K562 (cell line): ENCODE measurements at regions not wholly inside any gene's neighbourhood (a gene's known extent, or its start where the extent isn't known, plus 50 kb on each side); places are given as distances from the start of the nearest gene placed in this dataset.

Experiments used
- ATAC-seq: fragments of 200-7000 bp; cut with Tn5 transposase; 3 replicates; pipeline ENCODE4 v1.9.1; 2020; ENCODE audit warnings: moderate library complexity
- BruUV-seq: library from RNA; stranded (reverse); fragments of 400-500 nt; replicated peaks from 2 replicates; lab custom pipeline; 2021; lab: Mats Ljungman, UMichigan
- CTCF ChIA-PET: fragments of 300-600 bp; formaldehyde crosslinking; extraction: SDS; loops from one replicate; lab custom pipeline; 2021; ENCODE audit warnings: low intra/inter-chr PET ratio; lab: Yijun Ruan, JAX
- POLR2A ChIA-PET: fragments of 300-600, 350-650 bp; sonication (Branson Sonifier 250); formaldehyde crosslinking; extraction: SDS; loops from one replicate; lab custom pipeline; 2021; ENCODE audit warnings: antibody characterized with exemption, inconsistent platforms; lab: Yijun Ruan, JAX
- DNase-seq, 4 experiments: peaks; one replicate each; pipeline versions ENCODE4 v3.0.0 to v3.0.0-alpha.2; 2011 to 2018; ENCODE audit warnings: low spot score in 3 of 4, mixed read lengths in 3 of 4; ENCODE audit errors: extremely low read depth in 1 of 4
- FAIRE-seq: peaks from 2 replicates; lab custom pipeline; 2011; peaks lifted over from hg19 to GRCh38; lab: Jason Lieb, UNC
- H2AFZ ChIP-seq: 2 replicates; pipeline ENCODE4 v1.6.0; 2011; ENCODE audit warnings: low read depth, low read length, control low read depth, inconsistent platforms
- H3K27ac ChIP-seq: fragments of 200-600 bp; 3 replicates; pipeline ENCODE4 v1.8.0; 2011; ENCODE audit warnings: low read depth, mild to moderate bottlenecking, control low read depth, inconsistent platforms, low read length, moderate library complexity, mixed read lengths; ENCODE audit errors: extremely low read depth
- H3K27me3 ChIP-seq, 2 experiments: fragments of 300-600 bp in 1 of 2; 2 replicates in 1 of 2; 3 replicates in 1 of 2; pipeline versions ENCODE4 v1.6.0 to v1.8.0; 2011; ENCODE audit warnings: inconsistent platforms in 2 of 2, low read length in 2 of 2, mild to moderate bottlenecking in 1 of 2, mixed read lengths in 1 of 2, moderate library complexity in 1 of 2; ENCODE audit not compliant: control insufficient read depth in 2 of 2, insufficient read depth in 2 of 2
- H3K36me3 ChIP-seq: fragments of 300-600 bp; 3 replicates; pipeline ENCODE4 v1.8.0; 2011; ENCODE audit warnings: mild to moderate bottlenecking, low read length, inconsistent platforms; ENCODE audit not compliant: control insufficient read depth, insufficient read depth
- H3K4me1 ChIP-seq, 2 experiments: fragments of 200-600 bp in 1 of 2; replicated peaks in 1 of 2; 2 replicates in 1 of 2; 3 replicates in 1 of 2; pipeline versions ENCODE4 v1.5.1 to v1.8.0; 2011; ENCODE audit warnings: inconsistent platforms in 2 of 2, low read length in 2 of 2, mild to moderate bottlenecking in 1 of 2, mixed read lengths in 1 of 2, moderate library complexity in 1 of 2; ENCODE audit not compliant: control insufficient read depth in 2 of 2, insufficient read depth in 2 of 2
- H3K4me2 ChIP-seq: 2 replicates; pipeline ENCODE4 v1.6.1; 2011; ENCODE audit warnings: low read length, control low read depth, inconsistent platforms, mixed read lengths; ENCODE audit not compliant: insufficient read depth
- H3K4me3 ChIP-seq: fragments of 200-600 bp; sonication (generic), shearing (Covaris generic); 2 replicates; pipeline ENCODE4 v1.5.1; 2016; ENCODE audit warnings: control low read depth, inconsistent platforms
- H3K79me2 ChIP-seq: fragments of 200-600 bp; 3 replicates; pipeline ENCODE4 v1.8.0; 2011; ENCODE audit warnings: low read length, inconsistent platforms; ENCODE audit not compliant: control insufficient read depth, insufficient read depth
- H3K9ac ChIP-seq, 2 experiments: 2 replicates each; pipeline versions ENCODE4 v1.6.0 to v1.6.1; 2011; ENCODE audit warnings: low read depth in 2 of 2, low read length in 2 of 2, control low read depth in 1 of 2, inconsistent platforms in 1 of 2, mild to moderate bottlenecking in 1 of 2, mixed read lengths in 1 of 2; ENCODE audit not compliant: insufficient read depth in 1 of 2
- H3K9me1 ChIP-seq: one replicate; pipeline ENCODE4 v1.6.0; 2011; ENCODE audit warnings: inconsistent platforms, mild to moderate bottlenecking, low read length, moderate library complexity; ENCODE audit not compliant: control insufficient read depth, insufficient read depth
- H3K9me3 ChIP-seq: replicated peaks from 2 replicates; pipeline ENCODE4 v1.5.1; 2011; ENCODE audit warnings: low read depth, low read length, inconsistent platforms; ENCODE audit not compliant: control insufficient read depth, insufficient read depth
- H4K20me1 ChIP-seq: replicated peaks from 2 replicates; pipeline ENCODE4 v1.6.1; 2011; ENCODE audit warnings: low read length, inconsistent platforms, mixed read lengths; ENCODE audit not compliant: control insufficient read depth, insufficient read depth
- E2F3 ChIP-seq: fragments of 250-450 bp; sonication (Bioruptor Pico); IDR thresholded peaks from 2 replicates; pipeline ENCODE4 v1.4.0; 2020; ENCODE audit warnings: mild to moderate bottlenecking
- FOXJ2 ChIP-seq: fragments of 200-800 bp; sonication (Bioruptor generic); IDR thresholded peaks from 2 replicates; pipeline ENCODE4 v1.6.1; 2016; ENCODE audit warnings: missing genetic modification characterization, missing compliant biosample characterization
- MTA1 ChIP-seq: fragments of 450-650 bp; IDR thresholded peaks from 2 replicates; pipeline ENCODE4 v1.6.1; 2017; ENCODE audit warnings: borderline replicate concordance
- MTA3 ChIP-seq: fragments of 450-650 bp; formaldehyde crosslinking; IDR thresholded peaks from 2 replicates; pipeline ENCODE4 v1.6.1; 2017; ENCODE audit warnings: mild to moderate bottlenecking, borderline replicate concordance
- NBN ChIP-seq: fragments of 450-650 bp; IDR thresholded peaks from 2 replicates; pipeline ENCODE4 v1.6.1; 2016; ENCODE audit warnings: low read depth, mild to moderate bottlenecking
- NFIX ChIP-seq: fragments of 250-450 bp; sonication (Bioruptor Pico); IDR thresholded peaks from 2 replicates; pipeline ENCODE4 v1.4.0; 2020; ENCODE audit warnings: low read depth, mild to moderate bottlenecking, moderate library complexity
- POLR2B ChIP-seq: fragments of 450-650 bp; IDR thresholded peaks from 2 replicates; pipeline ENCODE4 v1.6.1; 2018; ENCODE audit warnings: low read depth; ENCODE audit not compliant: partially characterized antibody
- RFX5 ChIP-seq: IDR thresholded peaks from 2 replicates; pipeline ENCODE4 v1.6.1; 2011; ENCODE audit warnings: low read depth, mild to moderate bottlenecking, improper control_type of control experiment, low read length
- SMAD3 ChIP-seq: fragments of 450-650 bp; formaldehyde crosslinking; conservative IDR thresholded peaks from 2 replicates; pipeline ENCODE4 v1.4.0; 2020; ENCODE audit warnings: mild to moderate bottlenecking
- SMC3 ChIP-seq: conservative IDR thresholded peaks from 2 replicates; pipeline ENCODE4 v1.6.1; 2011; ENCODE audit warnings: low read depth, low read length, improper control_type of control experiment; ENCODE audit not compliant: insufficient read depth
- SNRNP70 ChIP-seq: fragments of 200-400 bp; formaldehyde crosslinking; optimal IDR thresholded peaks from 2 replicates; pipeline ENCODE3; 2017; ENCODE audit warnings: low read depth, low read length
- SP1 ChIP-seq: sonication (generic); formaldehyde crosslinking; IDR thresholded peaks from 2 replicates; pipeline ENCODE4 v1.8.1; 2022; ENCODE audit warnings: mild to moderate bottlenecking, missing genetic modification reagents
- STAT5A ChIP-seq: IDR thresholded peaks from 2 replicates; pipeline ENCODE4 v1.6.1; 2012; ENCODE audit warnings: low read length, inconsistent platforms, borderline replicate concordance
- ZNF239 ChIP-seq: fragments of 250-450 bp; sonication (Bioruptor Pico); IDR thresholded peaks from 2 replicates; pipeline ENCODE4 v1.4.0; 2020; ENCODE audit warnings: mild to moderate bottlenecking
- ZNF274 ChIP-seq: IDR thresholded peaks from 2 replicates; pipeline ENCODE4 v1.6.1; 2011; ENCODE audit warnings: low read depth, mild to moderate bottlenecking, low read length, moderate library complexity, borderline replicate concordance
- WGBS: fragments of 100-300 bp; shearing (Covaris generic); methylation state at CpG from one replicate; pipeline ENCODE4 v1.1.6; 2016; ENCODE audit warnings: low coverage, mixed read lengths; ENCODE audit not compliant: insufficient coverage; ENCODE audit errors: missing lambda C conversion rate; 5-methylcytosine and 5-hydroxymethylcytosine counted together
- in situ Hi-C: fragments of 300-500 bp; cut with MboI; formaldehyde crosslinking; loops from 4 replicates; pipeline ENCODE4 v1.15.0; 2018; ENCODE audit warnings: inconsistent platforms, mixed read lengths
- intact Hi-C: fragments of 100-400 bp; cut with micrococcal nuclease; formaldehyde crosslinking; loops from 2 replicates; pipeline ENCODE4 v1.14.2; 2022
- TF ChIP-seq, protein P1 (sequence below): sonication (generic); formaldehyde crosslinking; IDR thresholded peaks from 2 replicates; pipeline ENCODE4 v1.8.1; 2022; ENCODE audit warnings: missing genetic modification reagents
- TF ChIP-seq, protein P2 (sequence below), 2 experiments: fragments of 450-650 bp in 1 of 2; sonication (generic) in 1 of 2; formaldehyde crosslinking in 1 of 2; IDR thresholded peaks in 1 of 2; conservative IDR thresholded peaks in 1 of 2; 2 replicates each; pipeline versions ENCODE4 v1.6.1 to v1.8.1; 2016 to 2023; ENCODE audit warnings: mild to moderate bottlenecking in 2 of 2, moderate library complexity in 2 of 2, inconsistent platforms in 1 of 2, missing genetic modification reagents in 1 of 2
- TF ChIP-seq, protein P3 (sequence below): fragments of 450-650 bp; IDR thresholded peaks from 2 replicates; pipeline ENCODE4 v1.6.1; 2016
- TF ChIP-seq, protein P4 (sequence below): fragments of 250-450 bp; sonication (Bioruptor Pico); IDR thresholded peaks from 2 replicates; pipeline ENCODE4 v1.5.0; 2020; ENCODE audit warnings: mild to moderate bottlenecking

DNA sequence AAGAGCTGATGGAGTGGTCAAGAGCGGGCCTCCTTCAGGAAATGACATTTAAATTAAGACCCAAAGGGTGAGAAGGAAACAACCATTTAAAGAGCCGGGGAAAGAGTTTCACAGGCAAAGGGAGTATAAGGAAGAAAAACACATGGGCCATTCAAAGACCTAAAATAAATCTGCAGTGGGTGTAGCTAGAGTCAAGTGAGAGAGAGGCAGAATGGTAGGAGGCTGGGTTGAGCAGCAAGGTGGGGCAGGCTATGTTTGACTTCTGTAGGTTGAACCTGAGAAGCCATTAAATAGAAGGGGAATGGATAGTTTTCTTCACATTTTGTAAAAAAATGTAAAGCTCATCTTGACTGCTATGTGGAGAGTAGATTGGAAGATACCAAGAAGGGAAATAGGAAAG, 183.8 kb downstream of the LACC1 start:
- DNase-seq (no peak), FAIRE-seq (no peak)
- Histone ChIP-seq H3K4me1 (no peaks in the 10 kb centered on the region), H2AFZ (no peak overlapping the region), H3K9me3 (no peaks in the 10 kb centered on the region), H3K27ac (no peak overlapping the region)
- in situ Hi-C loops = no loop called here
- TF ChIP-seq, protein P1, sequence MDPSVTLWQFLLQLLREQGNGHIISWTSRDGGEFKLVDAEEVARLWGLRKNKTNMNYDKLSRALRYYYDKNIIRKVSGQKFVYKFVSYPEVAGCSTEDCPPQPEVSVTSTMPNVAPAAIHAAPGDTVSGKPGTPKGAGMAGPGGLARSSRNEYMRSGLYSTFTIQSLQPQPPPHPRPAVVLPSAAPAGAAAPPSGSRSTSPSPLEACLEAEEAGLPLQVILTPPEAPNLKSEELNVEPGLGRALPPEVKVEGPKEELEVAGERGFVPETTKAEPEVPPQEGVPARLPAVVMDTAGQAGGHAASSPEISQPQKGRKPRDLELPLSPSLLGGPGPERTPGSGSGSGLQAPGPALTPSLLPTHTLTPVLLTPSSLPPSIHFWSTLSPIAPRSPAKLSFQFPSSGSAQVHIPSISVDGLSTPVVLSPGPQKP (CRISPR knock-in tag) = no peak
- TF ChIP-seq, protein P2, sequence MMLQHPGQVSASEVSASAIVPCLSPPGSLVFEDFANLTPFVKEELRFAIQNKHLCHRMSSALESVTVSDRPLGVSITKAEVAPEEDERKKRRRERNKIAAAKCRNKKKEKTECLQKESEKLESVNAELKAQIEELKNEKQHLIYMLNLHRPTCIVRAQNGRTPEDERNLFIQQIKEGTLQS (IDR thresholded peaks at IDR 0.05) = no peak
- TF ChIP-seq, protein P2 (CRISPR knock-in tag; conservative IDR thresholded peaks at IDR 0.05) = no peak
- TF ChIP-seq FOXJ2 (tag) (no peak), SMC3 (no peak), NBN (no peak), ZNF239 (CRISPR knock-in tag) (no peak), RFX5 (no peak), NFIX (CRISPR knock-in tag) (no peak), STAT5A (no peak), POLR2B (no peak), SMAD3 (no peak), SNRNP70 (no peak), MTA3 (no peak), SP1 (CRISPR knock-in tag) (no peak), ZNF274 (no peak), MTA1 (no peak), E2F3 (CRISPR knock-in tag) (no peak)
- TF ChIP-seq, protein P3, sequence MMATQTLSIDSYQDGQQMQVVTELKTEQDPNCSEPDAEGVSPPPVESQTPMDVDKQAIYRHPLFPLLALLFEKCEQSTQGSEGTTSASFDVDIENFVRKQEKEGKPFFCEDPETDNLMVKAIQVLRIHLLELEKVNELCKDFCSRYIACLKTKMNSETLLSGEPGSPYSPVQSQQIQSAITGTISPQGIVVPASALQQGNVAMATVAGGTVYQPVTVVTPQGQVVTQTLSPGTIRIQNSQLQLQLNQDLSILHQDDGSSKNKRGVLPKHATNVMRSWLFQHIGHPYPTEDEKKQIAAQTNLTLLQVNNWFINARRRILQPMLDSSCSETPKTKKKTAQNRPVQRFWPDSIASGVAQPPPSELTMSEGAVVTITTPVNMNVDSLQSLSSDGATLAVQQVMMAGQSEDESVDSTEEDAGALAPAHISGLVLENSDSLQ = no peak
- TF ChIP-seq, protein P4, sequence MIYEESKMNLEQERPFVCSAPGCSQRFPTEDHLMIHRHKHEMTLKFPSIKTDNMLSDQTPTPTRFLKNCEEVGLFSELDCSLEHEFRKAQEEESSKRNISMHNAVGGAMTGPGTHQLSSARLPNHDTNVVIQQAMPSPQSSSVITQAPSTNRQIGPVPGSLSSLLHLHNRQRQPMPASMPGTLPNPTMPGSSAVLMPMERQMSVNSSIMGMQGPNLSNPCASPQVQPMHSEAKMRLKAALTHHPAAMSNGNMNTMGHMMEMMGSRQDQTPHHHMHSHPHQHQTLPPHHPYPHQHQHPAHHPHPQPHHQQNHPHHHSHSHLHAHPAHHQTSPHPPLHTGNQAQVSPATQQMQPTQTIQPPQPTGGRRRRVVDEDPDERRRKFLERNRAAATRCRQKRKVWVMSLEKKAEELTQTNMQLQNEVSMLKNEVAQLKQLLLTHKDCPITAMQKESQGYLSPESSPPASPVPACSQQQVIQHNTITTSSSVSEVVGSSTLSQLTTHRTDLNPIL (CRISPR knock-in tag) = no peak
- TF ChIP-seq, all 486 proteins: peak for 0
- H3K9me1 ChIP-seq = no peaks in the 10 kb centered on the region
- POLR2A ChIA-PET = no interaction called here
- BruUV-seq = no TSS peak
- H3K36me3 ChIP-seq = no peaks in the 10 kb centered on the region
- H3K79me2 ChIP-seq = no peaks in the 10 kb centered on the region
- H3K4me2 ChIP-seq = no peak overlapping the region
- H4K20me1 ChIP-seq = no peaks in the 10 kb centered on the region
- CTCF ChIA-PET = no interaction called here
- no peak overlapping the region for H3K4me3 ChIP-seq
- no peak for ATAC-seq
- H3K27me3 ChIP-seq = no peaks in the 10 kb centered on the region
- 0% methylated on average over 2 of the region's 2 CpGs for WGBS
- intact Hi-C loops = no loop called here
- H3K9ac ChIP-seq = no peak overlapping the region
